ENCODE measurements at regions not wholly inside any gene's neighbourhood (a gene's known extent, or its start where the extent isn't known, plus 50 kb on each side); places are given as distances from the start of the nearest gene placed in this dataset.

DNA sequence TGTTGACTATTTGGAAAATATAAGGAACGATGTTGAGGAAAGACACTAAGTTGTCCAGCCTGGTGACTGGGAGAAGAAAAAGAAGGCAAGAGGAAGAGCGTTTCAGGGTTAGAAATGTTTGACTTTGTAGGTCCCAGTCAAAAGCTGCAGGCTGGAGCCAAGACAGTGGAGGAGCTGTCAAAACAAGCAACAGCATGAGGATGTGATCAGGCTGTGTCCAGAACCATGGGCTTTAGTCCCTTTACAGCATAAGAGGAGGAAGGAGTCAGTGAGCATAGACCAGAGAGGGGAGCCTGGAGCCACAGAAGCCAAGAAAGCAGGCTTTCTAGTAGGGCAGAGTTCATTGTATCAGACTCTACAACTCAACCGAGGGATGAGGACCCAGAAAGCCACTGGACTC is 658.5 kb downstream of the BNC2 start:
- H3K4me3 Mint-ChIP-seq (ENCODE audit: unreplicated experiment): no peak overlapping the region
- H3K36me3 Mint-ChIP-seq (ENCODE audit: low read depth, unreplicated experiment): no peaks in the 10 kb centered on the region
- TF ChIP-seq, protein P1, sequence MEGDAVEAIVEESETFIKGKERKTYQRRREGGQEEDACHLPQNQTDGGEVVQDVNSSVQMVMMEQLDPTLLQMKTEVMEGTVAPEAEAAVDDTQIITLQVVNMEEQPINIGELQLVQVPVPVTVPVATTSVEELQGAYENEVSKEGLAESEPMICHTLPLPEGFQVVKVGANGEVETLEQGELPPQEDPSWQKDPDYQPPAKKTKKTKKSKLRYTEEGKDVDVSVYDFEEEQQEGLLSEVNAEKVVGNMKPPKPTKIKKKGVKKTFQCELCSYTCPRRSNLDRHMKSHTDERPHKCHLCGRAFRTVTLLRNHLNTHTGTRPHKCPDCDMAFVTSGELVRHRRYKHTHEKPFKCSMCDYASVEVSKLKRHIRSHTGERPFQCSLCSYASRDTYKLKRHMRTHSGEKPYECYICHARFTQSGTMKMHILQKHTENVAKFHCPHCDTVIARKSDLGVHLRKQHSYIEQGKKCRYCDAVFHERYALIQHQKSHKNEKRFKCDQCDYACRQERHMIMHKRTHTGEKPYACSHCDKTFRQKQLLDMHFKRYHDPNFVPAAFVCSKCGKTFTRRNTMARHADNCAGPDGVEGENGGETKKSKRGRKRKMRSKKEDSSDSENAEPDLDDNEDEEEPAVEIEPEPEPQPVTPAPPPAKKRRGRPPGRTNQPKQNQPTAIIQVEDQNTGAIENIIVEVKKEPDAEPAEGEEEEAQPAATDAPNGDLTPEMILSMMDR (IDR thresholded peaks at IDR 0.05; ENCODE audit: unreplicated experiment): no peak
- no peaks in the 10 kb centered on the region for H3K27me3 Mint-ChIP-seq (ENCODE audit: unreplicated experiment)
- no peak for DNase-seq (ENCODE audit: low spot score)
- peaks cover 11% of the 10 kb centered on the region for H3K4me1 Mint-ChIP-seq (ENCODE audit: unreplicated experiment)
- no peaks in the 10 kb centered on the region for H3K9me3 Mint-ChIP-seq (ENCODE audit: unreplicated experiment)
- no peak overlapping the region for H3K27ac Mint-ChIP-seq (ENCODE audit: unreplicated experiment)

- no peak for DNase-seq (ENCODE audit: low spot score)
- no peaks in the 10 kb centered on the region for H3K9me3 Mint-ChIP-seq (ENCODE audit: unreplicated experiment)
- no peaks in the 10 kb centered on the region for H3K36me3 Mint-ChIP-seq (ENCODE audit: low read depth, unreplicated experiment)
- peaks cover 2% of the 10 kb centered on the region for H3K27me3 Mint-ChIP-seq (ENCODE audit: unreplicated experiment)
- peaks cover 2% of the 10 kb centered on the region for H3K4me1 Mint-ChIP-seq (ENCODE audit: unreplicated experiment)
- TF ChIP-seq, protein P1 (IDR thresholded peaks at IDR 0.05; ENCODE audit: unreplicated experiment): no peak
- no peak overlapping the region for H3K4me3 Mint-ChIP-seq (ENCODE audit: unreplicated experiment)
- no peak overlapping the region for H3K27ac Mint-ChIP-seq (ENCODE audit: unreplicated experiment)
These were observed 656.5 kb downstream of the BNC2 start for GRCh38 chr9:16213781-16214515.

DNA sequence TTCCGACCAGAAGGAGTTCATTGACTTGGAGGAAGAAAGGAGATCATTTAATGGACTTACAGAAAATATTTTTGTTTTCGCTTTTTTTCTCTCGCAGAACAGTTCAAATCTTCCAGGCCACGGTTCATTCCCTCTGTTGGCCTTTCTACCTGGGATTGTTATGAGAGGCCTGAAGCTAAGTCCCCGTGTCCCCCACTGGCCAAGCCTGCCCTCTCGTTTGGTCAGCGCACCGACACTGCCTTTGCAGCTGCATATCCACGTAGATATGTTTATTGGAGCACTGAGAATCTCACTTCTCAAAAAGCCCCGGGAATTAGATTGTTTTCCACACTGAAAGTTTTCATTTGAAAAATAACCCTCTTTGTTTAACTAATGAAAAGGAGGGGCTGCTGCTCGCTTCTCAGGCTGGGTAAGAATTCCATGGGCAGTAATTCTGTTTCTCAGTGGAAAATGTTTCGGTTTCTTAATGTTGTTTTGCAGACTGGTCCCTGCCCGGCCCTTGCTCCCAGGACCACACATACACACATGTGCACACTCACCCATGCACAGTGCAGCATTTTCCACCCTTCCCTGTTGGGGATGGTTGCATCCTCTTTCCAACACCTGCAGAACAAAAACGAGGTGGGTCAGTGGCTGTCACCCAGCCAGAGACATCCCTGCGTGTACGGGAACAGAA is 655.7 kb downstream of the BNC2 start:
- no peak overlapping the region for H3K27ac Mint-ChIP-seq (ENCODE audit: unreplicated experiment)
- H3K9me3 Mint-ChIP-seq (ENCODE audit: unreplicated experiment): no peaks in the 10 kb centered on the region
- H3K36me3 Mint-ChIP-seq (ENCODE audit: low read depth, unreplicated experiment): no peaks in the 10 kb centered on the region
- peaks cover 2% of the 10 kb centered on the region for H3K27me3 Mint-ChIP-seq (ENCODE audit: unreplicated experiment)
- no peak overlapping the region for H3K4me3 Mint-ChIP-seq (ENCODE audit: unreplicated experiment)
- TF ChIP-seq, protein P1 (IDR thresholded peaks at IDR 0.05; ENCODE audit: unreplicated experiment): no peak
- peaks cover 2% of the 10 kb centered on the region for H3K4me1 Mint-ChIP-seq (ENCODE audit: unreplicated experiment)
- DNase-seq (ENCODE audit: low spot score): no peak

DNA sequence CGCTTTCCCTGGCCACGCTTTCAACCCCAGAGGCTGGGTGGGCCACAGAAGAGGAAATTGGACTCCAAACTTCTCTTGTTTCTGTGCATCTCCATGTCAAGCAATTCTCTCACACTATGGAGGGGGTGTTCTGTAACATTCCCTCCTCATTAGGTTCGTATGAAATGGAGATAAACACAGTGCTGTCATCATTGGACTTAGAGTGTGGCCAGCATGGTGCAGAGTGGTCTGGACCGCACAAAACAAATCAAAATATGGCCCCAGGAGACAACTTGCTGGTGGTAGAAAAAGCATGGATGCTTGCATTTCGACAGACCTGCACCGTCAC is 655.2 kb downstream of the BNC2 start:
- Mint-ChIP-seq H3K9me3 (ENCODE audit: unreplicated experiment) (no peaks in the 10 kb centered on the region), H3K36me3 (ENCODE audit: low read depth, unreplicated experiment) (no peaks in the 10 kb centered on the region), H3K27ac (ENCODE audit: unreplicated experiment) (no peak overlapping the region), H3K4me3 (ENCODE audit: unreplicated experiment) (no peak overlapping the region), H3K27me3 (ENCODE audit: unreplicated experiment) (peaks cover 2% of the 10 kb centered on the region), H3K4me1 (ENCODE audit: unreplicated experiment) (peaks cover 2% of the 10 kb centered on the region)
- no peak for DNase-seq (ENCODE audit: low spot score)
- TF ChIP-seq, protein P1 (IDR thresholded peaks at IDR 0.05; ENCODE audit: unreplicated experiment): no peak

Data from endothelial cell (in vitro differentiated cells).